PC-9 (cell line): ENCODE measurements at regions not wholly inside any gene's neighbourhood (a gene's known extent, or its start where the extent isn't known, plus 50 kb on each side); places are given as distances from the start of the nearest gene placed in this dataset.

Experiments used
- EZH2 ChIP-seq: fragments of 200-600 bp; sonication (generic); IDR thresholded peaks from 2 replicates; pipeline ENCODE4 v1.8.0; 2017; ENCODE audit warnings: antibody characterized with exemption, low read depth
- TF ChIP-seq, protein P1 (sequence below): fragments of 200-600 bp; sonication (generic); conservative IDR thresholded peaks from 2 replicates; pipeline ENCODE4 v1.6.1; 2017; ENCODE audit warnings: mixed run types, antibody characterized with exemption, mild to moderate bottlenecking, moderate library complexity

DNA sequence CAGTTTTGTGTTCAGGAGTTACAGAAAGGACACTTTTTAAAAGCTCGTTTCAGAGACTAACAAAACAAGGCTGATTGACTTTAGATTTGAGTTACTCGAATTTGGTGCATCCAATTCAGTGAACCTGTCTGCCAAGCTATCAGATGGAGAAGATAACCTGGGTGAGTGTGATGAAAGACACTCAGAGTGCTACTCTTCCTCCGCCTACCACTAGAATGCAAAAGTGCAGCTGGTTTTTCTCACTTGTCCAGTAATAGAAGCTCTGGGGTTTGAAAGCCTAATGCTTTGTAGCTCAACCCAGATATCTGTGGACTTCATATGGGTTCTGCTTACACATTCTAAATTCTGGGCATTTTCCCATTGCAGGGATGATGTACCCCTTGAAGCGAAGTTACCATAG lies 82.8 kb upstream of the NPY start:
- TF ChIP-seq, protein P1, sequence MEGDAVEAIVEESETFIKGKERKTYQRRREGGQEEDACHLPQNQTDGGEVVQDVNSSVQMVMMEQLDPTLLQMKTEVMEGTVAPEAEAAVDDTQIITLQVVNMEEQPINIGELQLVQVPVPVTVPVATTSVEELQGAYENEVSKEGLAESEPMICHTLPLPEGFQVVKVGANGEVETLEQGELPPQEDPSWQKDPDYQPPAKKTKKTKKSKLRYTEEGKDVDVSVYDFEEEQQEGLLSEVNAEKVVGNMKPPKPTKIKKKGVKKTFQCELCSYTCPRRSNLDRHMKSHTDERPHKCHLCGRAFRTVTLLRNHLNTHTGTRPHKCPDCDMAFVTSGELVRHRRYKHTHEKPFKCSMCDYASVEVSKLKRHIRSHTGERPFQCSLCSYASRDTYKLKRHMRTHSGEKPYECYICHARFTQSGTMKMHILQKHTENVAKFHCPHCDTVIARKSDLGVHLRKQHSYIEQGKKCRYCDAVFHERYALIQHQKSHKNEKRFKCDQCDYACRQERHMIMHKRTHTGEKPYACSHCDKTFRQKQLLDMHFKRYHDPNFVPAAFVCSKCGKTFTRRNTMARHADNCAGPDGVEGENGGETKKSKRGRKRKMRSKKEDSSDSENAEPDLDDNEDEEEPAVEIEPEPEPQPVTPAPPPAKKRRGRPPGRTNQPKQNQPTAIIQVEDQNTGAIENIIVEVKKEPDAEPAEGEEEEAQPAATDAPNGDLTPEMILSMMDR: no peak
- no peak for TF ChIP-seq EZH2
